Panc1 (cell line): ENCODE measurements at regions not wholly inside any gene's neighbourhood (a gene's known extent, or its start where the extent isn't known, plus 50 kb on each side); places are given as distances from the start of the nearest gene placed in this dataset.

Experiments used
- CTCF ChIP-seq: fragments of 450-650 bp; IDR thresholded peaks from 2 replicates; pipeline ENCODE4 v1.5.1; 2017; ENCODE audit warnings: mild to moderate bottlenecking
- SIN3A ChIP-seq: IDR thresholded peaks from 2 replicates; pipeline ENCODE4 v1.6.1; 2012; ENCODE audit warnings: low read depth, mild to moderate bottlenecking, low read length, moderate library complexity, borderline replicate concordance; ENCODE audit not compliant: insufficient read depth

- TF ChIP-seq SIN3A, result no peak
- no peak for TF ChIP-seq CTCF
Observed at GRCh38 chr4:114037988-114038387, 58.5 kb upstream of the ARSJ start.
